Testis (tissue), 2 donors: ENCODE measurements at regions not wholly inside any gene's neighbourhood (a gene's known extent, or its start where the extent isn't known, plus 50 kb on each side); places are given as distances from the start of the nearest gene placed in this dataset.

Source experiments
- POLR2A ChIP-seq: fragments of 450-650 bp; IDR thresholded peaks from one replicate; pipeline ENCODE4 v1.6.1; 2017; ENCODE audit warnings: antibody characterized with exemption, mild to moderate bottlenecking, moderate library complexity
- TF ChIP-seq, protein P1 (sequence below), 3 experiments: fragments of 450-650 bp in 2 of 3; fragments of 200-600 bp in 1 of 3; sonication (generic) in 1 of 3; IDR thresholded peaks; one replicate each; pipeline ENCODE4 v1.5.1; 2016 to 2019; ENCODE audit warnings: antibody characterized with exemption in 3 of 3, mild to moderate bottlenecking in 2 of 3, moderate library complexity in 1 of 3

DNA sequence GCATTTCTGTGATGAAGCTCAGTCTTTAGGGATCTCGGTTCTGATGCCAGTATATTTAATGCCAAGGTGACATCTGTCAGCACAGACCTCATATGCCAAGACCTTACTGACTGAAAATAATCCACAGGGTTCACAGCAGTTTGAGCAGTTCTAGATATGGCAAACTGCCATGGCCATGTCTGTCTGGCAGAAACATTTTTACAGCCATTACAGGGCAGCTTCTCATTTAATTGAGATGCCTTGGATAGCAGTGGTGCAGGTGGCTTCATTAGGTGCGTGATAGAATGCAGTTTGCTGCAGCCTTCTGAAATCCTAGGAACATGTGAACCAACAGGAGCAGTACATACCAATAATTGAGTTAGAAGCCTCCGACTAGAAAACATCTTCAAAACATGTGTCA is 510.6 kb downstream of the XIRP2 start:
- TF ChIP-seq, protein P1, sequence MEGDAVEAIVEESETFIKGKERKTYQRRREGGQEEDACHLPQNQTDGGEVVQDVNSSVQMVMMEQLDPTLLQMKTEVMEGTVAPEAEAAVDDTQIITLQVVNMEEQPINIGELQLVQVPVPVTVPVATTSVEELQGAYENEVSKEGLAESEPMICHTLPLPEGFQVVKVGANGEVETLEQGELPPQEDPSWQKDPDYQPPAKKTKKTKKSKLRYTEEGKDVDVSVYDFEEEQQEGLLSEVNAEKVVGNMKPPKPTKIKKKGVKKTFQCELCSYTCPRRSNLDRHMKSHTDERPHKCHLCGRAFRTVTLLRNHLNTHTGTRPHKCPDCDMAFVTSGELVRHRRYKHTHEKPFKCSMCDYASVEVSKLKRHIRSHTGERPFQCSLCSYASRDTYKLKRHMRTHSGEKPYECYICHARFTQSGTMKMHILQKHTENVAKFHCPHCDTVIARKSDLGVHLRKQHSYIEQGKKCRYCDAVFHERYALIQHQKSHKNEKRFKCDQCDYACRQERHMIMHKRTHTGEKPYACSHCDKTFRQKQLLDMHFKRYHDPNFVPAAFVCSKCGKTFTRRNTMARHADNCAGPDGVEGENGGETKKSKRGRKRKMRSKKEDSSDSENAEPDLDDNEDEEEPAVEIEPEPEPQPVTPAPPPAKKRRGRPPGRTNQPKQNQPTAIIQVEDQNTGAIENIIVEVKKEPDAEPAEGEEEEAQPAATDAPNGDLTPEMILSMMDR (IDR thresholded peaks at IDR 0.05) = no peak
- no peak for TF ChIP-seq POLR2A
